22Rv1 (cell line): ENCODE measurements at regions not wholly inside any gene's neighbourhood (a gene's known extent, or its start where the extent isn't known, plus 50 kb on each side); places are given as distances from the start of the nearest gene placed in this dataset.

ENCODE experiments used
- ZFX ChIP-seq: fragments of 450-650 bp; IDR thresholded peaks from 2 replicates; pipeline ENCODE4 v1.6.1; 2017; ENCODE audit warnings: antibody characterized with exemption, borderline replicate concordance
- TF ChIP-seq, protein P1 (sequence below): fragments of 450-650 bp; IDR thresholded peaks from 2 replicates; pipeline ENCODE4 v1.5.1; 2017; ENCODE audit warnings: mild to moderate bottlenecking

DNA sequence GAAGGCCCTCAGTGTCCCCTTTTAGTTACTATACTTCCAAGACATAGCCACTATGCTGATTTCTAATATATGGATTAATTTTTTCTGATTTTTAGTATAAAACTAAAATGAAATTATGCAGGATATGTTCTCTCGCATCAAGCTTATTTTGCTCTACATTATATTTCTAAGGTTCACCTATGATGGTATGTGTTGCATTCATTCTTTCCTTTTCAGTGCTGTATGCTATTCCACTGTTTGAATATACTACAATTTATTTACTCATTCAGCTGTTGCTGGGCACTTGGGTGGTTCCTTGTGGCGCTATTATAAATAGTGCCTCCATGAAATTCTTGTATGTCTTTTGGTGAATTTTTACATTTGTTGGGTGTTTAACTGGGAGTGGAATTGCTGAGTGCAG lies 230.3 kb downstream of the ATG4C start:
- TF ChIP-seq, protein P1, sequence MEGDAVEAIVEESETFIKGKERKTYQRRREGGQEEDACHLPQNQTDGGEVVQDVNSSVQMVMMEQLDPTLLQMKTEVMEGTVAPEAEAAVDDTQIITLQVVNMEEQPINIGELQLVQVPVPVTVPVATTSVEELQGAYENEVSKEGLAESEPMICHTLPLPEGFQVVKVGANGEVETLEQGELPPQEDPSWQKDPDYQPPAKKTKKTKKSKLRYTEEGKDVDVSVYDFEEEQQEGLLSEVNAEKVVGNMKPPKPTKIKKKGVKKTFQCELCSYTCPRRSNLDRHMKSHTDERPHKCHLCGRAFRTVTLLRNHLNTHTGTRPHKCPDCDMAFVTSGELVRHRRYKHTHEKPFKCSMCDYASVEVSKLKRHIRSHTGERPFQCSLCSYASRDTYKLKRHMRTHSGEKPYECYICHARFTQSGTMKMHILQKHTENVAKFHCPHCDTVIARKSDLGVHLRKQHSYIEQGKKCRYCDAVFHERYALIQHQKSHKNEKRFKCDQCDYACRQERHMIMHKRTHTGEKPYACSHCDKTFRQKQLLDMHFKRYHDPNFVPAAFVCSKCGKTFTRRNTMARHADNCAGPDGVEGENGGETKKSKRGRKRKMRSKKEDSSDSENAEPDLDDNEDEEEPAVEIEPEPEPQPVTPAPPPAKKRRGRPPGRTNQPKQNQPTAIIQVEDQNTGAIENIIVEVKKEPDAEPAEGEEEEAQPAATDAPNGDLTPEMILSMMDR: no peak
- no peak for TF ChIP-seq ZFX
